KOPT-K1 (cell line): ENCODE measurements at regions not wholly inside any gene's neighbourhood (a gene's known extent, or its start where the extent isn't known, plus 50 kb on each side); places are given as distances from the start of the nearest gene placed in this dataset.
"Not testable (repeated sequence)": the region's sequence is repeated elsewhere in the genome, so short reads cannot be mapped to it uniquely, and the experiment has no call there.

Source experiments
- H3K27ac ChIP-seq: fragments of 200-600 bp; sonication (generic); 2 replicates; pipeline ENCODE4 v1.5.1; 2016; ENCODE audit warnings: antibody characterized with exemption, mild to moderate bottlenecking, low read depth, low read length; ENCODE audit not compliant: poor library complexity, severe bottlenecking
- H3K36me3 ChIP-seq: fragments of 200-600 bp; sonication (generic); 2 replicates; pipeline ENCODE4 v1.5.1; 2017; ENCODE audit warnings: antibody characterized with exemption, mild to moderate bottlenecking, low read length, moderate library complexity; ENCODE audit not compliant: insufficient read depth
- H3K9me3 ChIP-seq: fragments of 200-600 bp; sonication (generic); 2 replicates; pipeline ENCODE4 v1.5.1; 2017; ENCODE audit warnings: antibody characterized with exemption, low read length, mild to moderate bottlenecking; ENCODE audit not compliant: insufficient read depth, poor library complexity, severe bottlenecking

GRCh38 chr3:196133869-196134268 is 52.0 kb upstream of the TFRC start:
- H3K36me3 ChIP-seq, H3K27ac ChIP-seq, H3K9me3 ChIP-seq: not testable (repeated sequence)

- H3K27ac ChIP-seq = no peak overlapping the region
- H3K9me3 ChIP-seq = peaks cover 6% of the 10 kb centered on the region
- no peaks in the 10 kb centered on the region for H3K36me3 ChIP-seq
Observed at GRCh38 chr3:196131921-196132320, 50.0 kb upstream of the TFRC start.
